ENCODE measurements at regions not wholly inside any gene's neighbourhood (a gene's known extent, or its start where the extent isn't known, plus 50 kb on each side); places are given as distances from the start of the nearest gene placed in this dataset.

GRCh38 chr19:30815889-30816580 is 443.9 kb downstream of the ZNF536 start:
- TF ChIP-seq CTCF (IDR thresholded peaks at IDR 0.05) (no peak), KAT7 (CRISPR knock-in tag; IDR thresholded peaks at IDR 0.05; ENCODE audit: borderline replicate concordance) (no peak), NR2C2 (CRISPR knock-in tag; IDR thresholded peaks at IDR 0.05) (no peak), RELA (CRISPR knock-in tag; IDR thresholded peaks at IDR 0.05; ENCODE audit: borderline replicate concordance) (no peak), IRF2 (CRISPR knock-in tag; IDR thresholded peaks at IDR 0.05; ENCODE audit: borderline replicate concordance, low read depth) (no peak), USF2 (CRISPR knock-in tag; IDR thresholded peaks at IDR 0.05) (no peak), SP1 (CRISPR knock-in tag; conservative IDR thresholded peaks at IDR 0.05) (no peak), JUN (CRISPR knock-in tag; IDR thresholded peaks at IDR 0.05) (no peak), ZNF423 (CRISPR knock-in tag; IDR thresholded peaks at IDR 0.05) (no peak), TEAD4 (CRISPR knock-in tag; IDR thresholded peaks at IDR 0.05) (no peak)
